GM23338 (cell line): ENCODE measurements at regions not wholly inside any gene's neighbourhood (a gene's known extent, or its start where the extent isn't known, plus 50 kb on each side); places are given as distances from the start of the nearest gene placed in this dataset.

Experiments
- ATAC-seq: fragments of 200-7000 bp; cut with Tn5 transposase; 3 replicates; pipeline ENCODE4 v1.9.1; 2020
- DNase-seq: peaks from one replicate; pipeline ENCODE4 v3.0.0-alpha.2; 2015; ENCODE audit warnings: low spot score
- H2AFZ ChIP-seq: fragments of 200-600 bp; sonication (generic); 2 replicates; pipeline ENCODE4 v1.8.0; 2016; ENCODE audit warnings: antibody characterized with exemption, mild to moderate bottlenecking, moderate library complexity
- H3F3A ChIP-seq: fragments of 200-600 bp; sonication (generic); replicated peaks from 2 replicates; pipeline ENCODE4 v1.8.0; 2017; ENCODE audit warnings: antibody characterized with exemption, mixed run types, low read depth
- H3K27ac ChIP-seq: fragments of 200-600 bp; sonication (generic); 2 replicates; pipeline ENCODE4 v1.6.1; 2016; ENCODE audit warnings: low read depth
- H3K27me3 ChIP-seq: fragments of 200-600 bp; sonication (generic); 2 replicates; pipeline ENCODE4 v1.8.0; 2016; ENCODE audit warnings: mild to moderate bottlenecking, mixed run types, moderate library complexity; ENCODE audit not compliant: insufficient read depth
- H3K36me3 ChIP-seq: fragments of 200-600 bp; sonication (generic); 2 replicates; pipeline ENCODE4 v1.8.0; 2016; ENCODE audit warnings: mild to moderate bottlenecking; ENCODE audit not compliant: insufficient read depth
- H3K4me1 ChIP-seq: fragments of 200-600 bp; sonication (generic); 2 replicates; pipeline ENCODE4 v1.8.0; 2016; ENCODE audit warnings: mild to moderate bottlenecking, moderate library complexity; ENCODE audit not compliant: insufficient read depth
- H3K4me2 ChIP-seq: fragments of 200-600 bp; sonication (generic); 2 replicates; pipeline ENCODE4 v1.7.1; 2017; ENCODE audit warnings: mixed run types
- H3K4me3 ChIP-seq: fragments of 200-600 bp; sonication (generic); 2 replicates; pipeline ENCODE4 v1.6.1; 2016; ENCODE audit warnings: mixed run types
- H3K79me2 ChIP-seq: fragments of 200-600 bp; sonication (generic); replicated peaks from 2 replicates; pipeline ENCODE4 v1.8.0; 2017; ENCODE audit warnings: mild to moderate bottlenecking; ENCODE audit not compliant: insufficient read depth
- H3K9me2 ChIP-seq: fragments of 200-600 bp; sonication (generic); 2 replicates; pipeline ENCODE4 v1.8.0; 2017; ENCODE audit not compliant: insufficient read depth
- H4K20me1 ChIP-seq: fragments of 200-600 bp; sonication (generic); replicated peaks from 2 replicates; pipeline ENCODE4 v1.8.0; 2017; ENCODE audit warnings: mild to moderate bottlenecking; ENCODE audit not compliant: insufficient read depth
- H3K27ac Mint-ChIP-seq: 2 replicates; pipeline ENCODE4 v1.8.0; 2020; ENCODE audit warnings: inconsistent platforms, mild to moderate bottlenecking, moderate library complexity, mixed read lengths
- H3K27me3 Mint-ChIP-seq: 3 replicates; pipeline ENCODE4 v1.8.0; 2022; ENCODE audit warnings: low read depth, mild to moderate bottlenecking, moderate library complexity, mixed read lengths, inconsistent platforms; ENCODE audit not compliant: insufficient read depth, poor library complexity
- H3K36me3 Mint-ChIP-seq: 3 replicates; pipeline ENCODE4 v1.8.0; 2021; ENCODE audit warnings: low read depth, mild to moderate bottlenecking, inconsistent platforms, moderate library complexity, mixed read lengths
- H3K4me1 Mint-ChIP-seq: 3 replicates; pipeline ENCODE4 v1.8.0; 2020; ENCODE audit warnings: mild to moderate bottlenecking, inconsistent platforms, mixed read lengths
- H3K4me3 Mint-ChIP-seq: 3 replicates; pipeline ENCODE4 v1.8.0; 2021; ENCODE audit warnings: moderate library complexity, mild to moderate bottlenecking, inconsistent platforms, mixed read lengths
- H3K9me3 Mint-ChIP-seq: 3 replicates; pipeline ENCODE4 v1.8.0; 2020; ENCODE audit warnings: moderate library complexity, mild to moderate bottlenecking, inconsistent platforms, mixed read lengths
- CREB1 ChIP-seq: fragments of 250-450 bp; sonication (Bioruptor Pico); IDR thresholded peaks from 2 replicates; pipeline ENCODE4 v1.5.0; 2020; ENCODE audit warnings: low read depth, mild to moderate bottlenecking, moderate library complexity
- CTCF ChIP-seq, 2 experiments: fragments of 200-600 bp in 1 of 2; sonication (generic) in 1 of 2; conservative IDR thresholded peaks; 2 replicates each; pipeline versions ENCODE4 v1.5.1 to v1.6.1; 2016 to 2017; ENCODE audit warnings: antibody characterized with exemption in 2 of 2, low read depth in 2 of 2, mild to moderate bottlenecking in 2 of 2, moderate library complexity in 1 of 2
- ETS1 ChIP-seq: IDR thresholded peaks from 2 replicates; pipeline ENCODE4 v1.6.1; 2016; ENCODE audit warnings: antibody characterized with exemption
- EZH2 ChIP-seq: fragments of 200-600 bp; sonication (generic); IDR thresholded peaks from one replicate; pipeline ENCODE4 v1.8.0; 2017; ENCODE audit warnings: antibody characterized with exemption, mild to moderate bottlenecking, low read depth; ENCODE audit not compliant: unreplicated experiment
- EZH2phosphoT487 ChIP-seq: fragments of 200-600 bp; sonication (generic); IDR thresholded peaks from one replicate; pipeline ENCODE4 v1.8.1; 2018; ENCODE audit warnings: antibody characterized with exemption; ENCODE audit not compliant: unreplicated experiment
- JUNB ChIP-seq: IDR thresholded peaks from one replicate; pipeline ENCODE4 v1.6.1; 2016; ENCODE audit warnings: antibody characterized with exemption; ENCODE audit not compliant: unreplicated experiment
- NANOG ChIP-seq: IDR thresholded peaks from 2 replicates; pipeline ENCODE4 v1.6.1; 2016; ENCODE audit warnings: antibody characterized with exemption, borderline replicate concordance
- POLR2AphosphoS5 ChIP-seq: IDR thresholded peaks from 2 replicates; pipeline ENCODE4 v1.6.1; 2016; ENCODE audit warnings: antibody characterized with exemption, low read depth
- REST ChIP-seq: IDR thresholded peaks from one replicate; pipeline ENCODE4 v1.6.1; 2018; ENCODE audit warnings: antibody characterized with exemption; ENCODE audit not compliant: unreplicated experiment
- STAT1 ChIP-seq: IDR thresholded peaks from one replicate; pipeline ENCODE4 v1.6.1; 2016; ENCODE audit warnings: antibody characterized with exemption; ENCODE audit not compliant: unreplicated experiment
- ZNF114 ChIP-seq: fragments of 250-450 bp; sonication (Bioruptor Pico); IDR thresholded peaks from 2 replicates; pipeline ENCODE4 v1.5.0; 2020; ENCODE audit warnings: mild to moderate bottlenecking, moderate library complexity
- ZNF331 ChIP-seq: fragments of 250-450 bp; sonication (Bioruptor Pico); IDR thresholded peaks from 2 replicates; pipeline ENCODE4 v1.5.0; 2020; ENCODE audit warnings: low read depth, mild to moderate bottlenecking, moderate library complexity
- ZNF462 ChIP-seq: fragments of 250-450 bp; sonication (Bioruptor Pico); IDR thresholded peaks from 2 replicates; pipeline ENCODE4 v1.5.0; 2020; ENCODE audit warnings: mild to moderate bottlenecking, moderate library complexity

GRCh38 chr1:217249857-217250256 is 381.0 kb downstream of the GPATCH2 start:
- H3K36me3 Mint-ChIP-seq, result no peaks in the 10 kb centered on the region
- H3K4me1 ChIP-seq, result no peaks in the 10 kb centered on the region
- no peak overlapping the region for H3K4me2 ChIP-seq
- no peaks in the 10 kb centered on the region for H3K27me3 ChIP-seq
- no peaks in the 10 kb centered on the region for H3K9me3 Mint-ChIP-seq
- no peak overlapping the region for H3K4me3 Mint-ChIP-seq
- ATAC-seq (no peak), DNase-seq (no peak)
- H3K36me3 ChIP-seq, result 0 out of 2 replicates have a peak, but pooled peaks cover 3% of the 10 kb centered on the region
- no peaks in the 10 kb centered on the region for H3K9me2 ChIP-seq
- H3K4me3 ChIP-seq, result no peak overlapping the region
- no peaks in the 10 kb centered on the region for H3K27me3 Mint-ChIP-seq
- H4K20me1 ChIP-seq, result no peaks in the 10 kb centered on the region
- no peaks in the 10 kb centered on the region for H3F3A ChIP-seq
- no peak overlapping the region for H3K27ac Mint-ChIP-seq
- TF ChIP-seq CREB1 (CRISPR knock-in tag) (no peak), ETS1 (no peak), NANOG (no peak), REST (no peak), EZH2 (no peak), STAT1 (no peak), ZNF462 (no peak), JUNB (no peak), ZNF331 (no peak), POLR2AphosphoS5 (no peak), EZH2phosphoT487 (no peak), CTCF (conservative IDR thresholded peaks at IDR 0.05; ENCODE audit: low read depth in 2 of 2) (no peak), ZNF114 (CRISPR knock-in tag) (no peak)
- no peak overlapping the region for H3K27ac ChIP-seq
- H3K79me2 ChIP-seq, result no peaks in the 10 kb centered on the region
- no peaks in the 10 kb centered on the region for H3K4me1 Mint-ChIP-seq
- H2AFZ ChIP-seq, result no peak overlapping the region
